BLaER1 treated with 17β-estradiol and CSF1 and Interleukin-3, amounts not matched to agents 10 nM and 100 nM (cell line): ENCODE measurements at regions not wholly inside any gene's neighbourhood (a gene's known extent, or its start where the extent isn't known, plus 50 kb on each side); places are given as distances from the start of the nearest gene placed in this dataset.

Experiments
- H3K27ac ChIP-seq, 11 experiments: shearing (Covaris generic); formaldehyde crosslinking; 2 replicates each; pipeline ENCODE4 v1.8.1; 2022
- H3K27me3 ChIP-seq, 11 experiments: shearing (Covaris generic); formaldehyde crosslinking; 2 replicates each; pipeline ENCODE4 v1.8.1; 2022
- H3K36me3 ChIP-seq, 11 experiments: shearing (Covaris generic); formaldehyde crosslinking; 2 replicates each; pipeline ENCODE4 v1.8.1; 2022
- H3K4me1 ChIP-seq, 10 experiments: shearing (Covaris generic); formaldehyde crosslinking; 2 replicates each; pipeline ENCODE4 v1.8.1; 2022
- H3K4me2 ChIP-seq, 11 experiments: shearing (Covaris generic); formaldehyde crosslinking; 2 replicates each; pipeline ENCODE4 v1.8.1; 2022
- H3K4me3 ChIP-seq, 10 experiments: shearing (Covaris generic); formaldehyde crosslinking; 2 replicates each; pipeline ENCODE4 v1.8.1; 2022
- H3K9ac ChIP-seq, 11 experiments: shearing (Covaris generic); formaldehyde crosslinking; 2 replicates each; pipeline ENCODE4 v1.8.1; 2022
- H3K9me3 ChIP-seq, 11 experiments: shearing (Covaris generic); formaldehyde crosslinking; replicated peaks in 1 of 11; 2 replicates each; pipeline ENCODE4 v1.8.1; 2022
- H4K20me1 ChIP-seq, 11 experiments: shearing (Covaris generic); formaldehyde crosslinking; 2 replicates each; pipeline ENCODE4 v1.8.1; 2022
- Cebpa-rat ChIP-seq, 11 experiments: shearing (Covaris generic); IDR thresholded peaks; 2 replicates each; pipeline ENCODE4 v1.8.1; 2022

DNA sequence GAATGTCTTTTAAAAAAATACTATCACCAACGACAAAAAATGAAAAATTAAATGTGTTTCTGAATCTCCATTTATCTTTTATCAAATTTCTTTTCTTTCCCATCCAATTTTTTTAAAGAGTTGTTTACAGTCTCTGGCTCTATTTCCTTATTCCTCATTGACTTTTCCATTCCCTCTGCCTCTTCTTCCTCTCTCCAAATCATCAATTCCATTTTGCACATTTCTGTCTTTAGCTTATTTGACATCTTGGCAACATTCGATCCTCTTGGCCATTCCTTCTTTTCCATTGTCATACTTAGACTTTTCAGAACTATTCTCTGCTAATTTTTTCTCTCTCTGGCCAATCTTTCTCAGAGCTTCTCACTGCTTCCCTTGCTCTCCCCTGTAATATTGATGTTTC lies 497.6 kb downstream of the PLPP3 start:
- H4K20me1 ChIP-seq, result no peaks in the 10 kb centered on the region
- no peak for TF ChIP-seq Cebpa-rat (IDR thresholded peaks at IDR 0.05)
- H3K36me3 ChIP-seq, result no peaks in the 10 kb centered on the region
- H3K9me3 ChIP-seq, result no peaks in the 10 kb centered on the region
- H3K27me3 ChIP-seq, result no peaks in the 10 kb centered on the region
- H3K4me3 ChIP-seq, result no peak overlapping the region
- no peak overlapping the region for H3K9ac ChIP-seq
- H3K4me1 ChIP-seq, result peaks cover 0 to 22% (median 4%) of the 10 kb centered on the region in 10 experiments; a peak in 9 of 20 replicates
- no peak overlapping the region for H3K4me2 ChIP-seq
- H3K27ac ChIP-seq, result no peak overlapping the region

DNA sequence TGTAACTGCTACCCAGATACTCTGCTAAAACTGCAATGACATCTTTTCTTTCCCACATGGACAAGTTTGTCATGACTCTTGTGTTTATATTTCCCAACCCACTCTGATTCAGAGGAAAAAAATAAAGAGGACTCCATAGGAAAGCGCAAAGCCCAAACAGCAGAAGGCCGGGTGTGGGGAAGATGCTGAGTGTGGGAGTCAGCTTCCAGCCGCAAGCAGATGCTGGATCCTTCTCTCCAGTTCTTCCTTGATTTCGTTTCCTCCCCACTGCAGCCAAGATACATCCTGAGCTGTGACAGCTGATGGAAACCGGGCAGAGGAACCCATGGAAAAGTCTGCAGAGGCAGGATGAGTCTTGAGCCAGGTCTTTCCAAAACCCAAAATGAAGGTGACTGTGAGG lies 498.2 kb downstream of the PLPP3 start:
- H3K4me2 ChIP-seq, result peak overlapping the region in 2 of 11 experiments; percentile 78 to 81; a peak in 4 of 22 replicates
- no peak overlapping the region for H3K27ac ChIP-seq
- H3K4me3 ChIP-seq, result no peak overlapping the region

DNA sequence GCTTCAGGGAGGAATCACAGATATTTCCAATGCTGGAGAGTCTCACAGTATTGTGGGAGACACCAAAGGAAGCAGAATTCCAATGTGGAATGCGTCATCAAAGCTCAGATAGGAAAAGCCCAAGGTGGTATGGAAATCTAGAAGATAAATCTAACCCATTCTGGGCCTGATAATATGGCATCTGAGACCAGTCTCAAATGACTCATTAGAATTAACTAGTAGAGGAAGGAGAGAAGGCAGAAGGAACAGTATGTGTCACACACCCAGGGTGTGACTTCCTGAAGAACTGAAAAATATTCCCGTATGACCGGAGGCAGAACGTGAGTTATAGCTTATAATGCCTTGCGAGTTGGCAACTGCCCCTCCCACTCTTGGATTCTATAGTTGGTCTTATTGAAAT lies 499.2 kb downstream of the PLPP3 start:
- Histone ChIP-seq H3K4me1 (peaks cover 0 to 22% (median 4%) of the 10 kb centered on the region in 10 experiments; a peak in 9 of 20 replicates), H3K4me2 (peak overlapping the region in 4 of 11 experiments; percentile 46 to 81 (median 70); a peak in 7 of 22 replicates), H3K27me3 (no peaks in the 10 kb centered on the region), H3K9me3 (no peaks in the 10 kb centered on the region), H3K4me3 (no peak overlapping the region), H4K20me1 (no peaks in the 10 kb centered on the region), H3K27ac (peak overlapping the region in 1 of 11 experiments; percentile 13; a peak in 2 of 22 replicates), H3K36me3 (no peaks in the 10 kb centered on the region), H3K9ac (no peak overlapping the region)
- no peak for TF ChIP-seq Cebpa-rat (IDR thresholded peaks at IDR 0.05)

More for the DNA sequence above, 498.2 kb downstream of the PLPP3 start:
- H3K36me3 ChIP-seq, result no peaks in the 10 kb centered on the region
- no peak overlapping the region for H3K9ac ChIP-seq
- H3K4me1 ChIP-seq, result peaks cover 0 to 22% (median 4%) of the 10 kb centered on the region in 10 experiments; a peak in 9 of 20 replicates
- H3K9me3 ChIP-seq, result no peaks in the 10 kb centered on the region
- H4K20me1 ChIP-seq, result no peaks in the 10 kb centered on the region
- no peaks in the 10 kb centered on the region for H3K27me3 ChIP-seq
- no peak for TF ChIP-seq Cebpa-rat (IDR thresholded peaks at IDR 0.05)

DNA sequence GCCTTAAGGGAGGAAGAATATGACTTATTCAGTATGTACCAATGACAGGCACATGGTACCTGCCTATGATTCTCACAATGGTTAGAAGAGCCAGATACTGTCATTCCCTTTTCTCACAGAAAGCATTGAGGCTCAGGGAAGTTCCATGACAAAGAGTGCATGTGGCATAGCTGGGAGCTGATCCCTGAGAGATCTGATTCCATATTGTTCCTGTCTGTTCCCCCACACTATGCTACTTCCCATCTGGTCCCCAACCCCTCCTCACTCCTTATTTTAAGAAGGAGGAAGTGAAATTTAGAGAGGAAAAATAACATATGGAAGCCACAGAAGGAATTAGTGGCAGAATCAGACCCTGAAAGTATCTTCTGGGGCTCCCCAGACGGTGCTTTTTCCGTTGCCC lies 500.0 kb downstream of the PLPP3 start:
- no peak for TF ChIP-seq Cebpa-rat (IDR thresholded peaks at IDR 0.05)
- no peaks in the 10 kb centered on the region for H3K27me3 ChIP-seq
- H4K20me1 ChIP-seq, result no peaks in the 10 kb centered on the region
- H3K4me1 ChIP-seq, result peaks cover 0 to 22% (median 4%) of the 10 kb centered on the region in 10 experiments; a peak in 9 of 20 replicates
- H3K4me2 ChIP-seq, result peak overlapping the region in 5 of 11 experiments; percentile 43 to 81 (median 63); a peak in 9 of 22 replicates
- no peak overlapping the region for H3K9ac ChIP-seq
- H3K36me3 ChIP-seq, result no peaks in the 10 kb centered on the region
- H3K27ac ChIP-seq, result peak overlapping the region in 1 of 11 experiments; percentile 13; a peak in 2 of 22 replicates
- H3K4me3 ChIP-seq, result no peak overlapping the region
- H3K9me3 ChIP-seq, result no peaks in the 10 kb centered on the region

DNA sequence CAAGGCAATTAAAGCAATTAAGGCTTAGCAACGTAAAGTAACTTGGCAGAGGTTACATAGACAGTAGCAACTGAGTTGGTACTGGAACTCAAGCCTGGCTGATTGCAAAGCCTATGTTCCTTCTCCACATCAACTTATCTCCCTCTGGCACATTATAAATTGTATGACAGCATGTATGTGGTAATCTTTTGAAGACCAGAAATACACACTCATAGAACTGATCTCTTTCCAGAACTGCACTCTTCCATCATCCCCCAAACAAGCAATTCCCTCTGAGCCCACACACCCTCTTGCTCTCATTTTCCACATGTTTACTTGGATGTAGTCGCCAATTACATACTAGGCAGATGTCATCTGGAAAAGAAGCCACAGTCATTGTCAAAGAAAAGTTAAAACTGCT lies 502.2 kb downstream of the PLPP3 start:
- H3K4me2 ChIP-seq, result no peak overlapping the region
- H3K9me3 ChIP-seq, result no peaks in the 10 kb centered on the region
- H3K27ac ChIP-seq, result no peak overlapping the region
- no peaks in the 10 kb centered on the region for H4K20me1 ChIP-seq
- H3K4me1 ChIP-seq, result peaks cover 0 to 22% (median 7%) of the 10 kb centered on the region in 10 experiments; a peak in 9 of 20 replicates
- H3K4me3 ChIP-seq, result no peak overlapping the region
- H3K9ac ChIP-seq, result no peak overlapping the region
- no peak for TF ChIP-seq Cebpa-rat (IDR thresholded peaks at IDR 0.05)
- no peaks in the 10 kb centered on the region for H3K27me3 ChIP-seq
- H3K36me3 ChIP-seq, result no peaks in the 10 kb centered on the region

DNA sequence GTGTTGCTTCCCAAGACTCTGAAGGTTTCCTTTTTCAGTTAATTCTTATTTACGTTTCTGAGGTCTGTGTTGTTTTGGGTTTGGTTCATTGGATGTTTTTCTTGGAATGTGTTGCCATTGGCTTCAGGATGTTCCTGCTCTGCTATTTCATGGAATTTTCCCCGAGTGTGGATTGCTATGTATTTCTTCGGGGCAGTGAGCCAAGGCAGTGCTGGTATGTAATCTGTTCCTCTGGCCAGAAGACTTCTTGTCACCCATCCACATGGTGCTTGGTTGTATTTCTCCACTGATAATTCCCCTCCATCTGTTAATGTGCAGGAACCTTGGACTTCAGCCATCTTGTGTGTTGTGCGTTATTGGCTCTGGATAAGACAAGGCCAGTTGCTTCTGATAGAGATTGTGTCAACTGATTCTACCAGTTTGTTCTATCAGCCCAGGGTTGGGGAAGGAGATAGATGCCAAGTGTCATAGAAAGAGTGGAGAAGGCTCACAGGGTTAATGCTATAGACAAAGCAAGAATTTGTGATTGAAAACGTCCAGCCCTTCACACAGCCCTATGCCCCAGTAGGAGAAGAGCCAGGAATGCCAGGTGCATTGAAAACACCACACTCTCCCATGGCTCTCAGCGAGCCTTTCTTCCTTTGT lies 505.2 kb downstream of the PLPP3 start:
- Histone ChIP-seq H3K4me2 (no peak overlapping the region), H3K4me3 (no peak overlapping the region), H4K20me1 (no peaks in the 10 kb centered on the region), H3K27me3 (no peaks in the 10 kb centered on the region), H3K4me1 (peaks cover 0 to 6% (median 0%) of the 10 kb centered on the region in 10 experiments; a peak in 4 of 20 replicates), H3K9me3 (no peaks in the 10 kb centered on the region), H3K27ac (no peak overlapping the region), H3K36me3 (no peaks in the 10 kb centered on the region), H3K9ac (no peak overlapping the region)
- no peak for TF ChIP-seq Cebpa-rat (IDR thresholded peaks at IDR 0.05)

DNA sequence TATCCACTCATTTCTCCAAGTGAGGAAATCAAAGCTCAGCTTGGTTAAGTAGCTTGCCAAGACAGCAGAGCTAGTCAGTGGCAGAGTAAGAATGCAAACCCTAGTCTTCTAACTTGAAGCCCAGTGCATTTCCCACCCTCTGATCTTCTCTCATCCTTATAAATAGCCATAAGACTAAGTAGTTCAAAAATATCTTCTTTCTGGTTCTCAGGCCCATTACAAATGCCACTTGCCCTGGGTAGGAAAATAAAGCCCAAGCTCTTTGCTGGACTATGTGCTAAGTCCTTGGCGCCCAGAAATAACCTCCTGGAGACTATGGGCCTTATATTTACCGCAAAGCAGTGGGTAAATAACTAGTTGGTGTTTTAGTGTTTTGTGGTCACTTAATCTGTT lies 505.8 kb downstream of the PLPP3 start:
- Histone ChIP-seq H3K4me1 (peaks cover 0 to 11% (median 0%) of the 10 kb centered on the region in 10 experiments; a peak in 5 of 20 replicates), H4K20me1 (no peaks in the 10 kb centered on the region), H3K4me2 (no peak overlapping the region; a peak in 1 of 22 replicates), H3K9ac (no peak overlapping the region), H3K36me3 (no peaks in the 10 kb centered on the region), H3K27me3 (no peaks in the 10 kb centered on the region), H3K27ac (no peak overlapping the region), H3K9me3 (no peaks in the 10 kb centered on the region), H3K4me3 (no peak overlapping the region)
- no peak for TF ChIP-seq Cebpa-rat (IDR thresholded peaks at IDR 0.05)

DNA sequence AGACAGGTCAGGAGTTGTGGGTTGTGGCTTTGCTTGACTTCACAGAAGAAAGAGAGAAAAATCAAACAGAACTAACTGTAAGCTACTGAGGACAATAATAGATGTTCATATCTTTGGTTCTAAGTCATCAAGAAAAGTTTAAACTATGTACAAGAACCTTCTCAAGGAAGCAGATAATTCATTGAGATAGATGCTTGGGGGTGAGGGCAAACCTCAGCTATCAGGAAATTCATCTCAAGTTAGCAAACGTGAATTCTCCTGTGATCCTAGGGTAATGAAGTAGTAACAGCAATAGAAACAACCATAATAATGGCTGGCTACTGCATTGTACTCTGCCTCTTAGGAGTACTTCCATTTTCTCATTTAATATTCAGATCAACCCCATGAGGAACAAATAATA lies 506.2 kb downstream of the PLPP3 start:
- no peaks in the 10 kb centered on the region for H3K27me3 ChIP-seq
- H3K27ac ChIP-seq, result no peak overlapping the region
- peaks cover 0 to 15% (median 0%) of the 10 kb centered on the region in 10 experiments; a peak in 5 of 20 replicates for H3K4me1 ChIP-seq
- no peaks in the 10 kb centered on the region for H3K36me3 ChIP-seq
- no peak overlapping the region for H3K9ac ChIP-seq
- no peaks in the 10 kb centered on the region for H3K9me3 ChIP-seq
- TF ChIP-seq Cebpa-rat (IDR thresholded peaks at IDR 0.05), result no peak
- H3K4me2 ChIP-seq, result peak overlapping the region in 1 of 11 experiments; percentile 10; a peak in 2 of 22 replicates
- no peak overlapping the region for H3K4me3 ChIP-seq
- H4K20me1 ChIP-seq, result no peaks in the 10 kb centered on the region

DNA sequence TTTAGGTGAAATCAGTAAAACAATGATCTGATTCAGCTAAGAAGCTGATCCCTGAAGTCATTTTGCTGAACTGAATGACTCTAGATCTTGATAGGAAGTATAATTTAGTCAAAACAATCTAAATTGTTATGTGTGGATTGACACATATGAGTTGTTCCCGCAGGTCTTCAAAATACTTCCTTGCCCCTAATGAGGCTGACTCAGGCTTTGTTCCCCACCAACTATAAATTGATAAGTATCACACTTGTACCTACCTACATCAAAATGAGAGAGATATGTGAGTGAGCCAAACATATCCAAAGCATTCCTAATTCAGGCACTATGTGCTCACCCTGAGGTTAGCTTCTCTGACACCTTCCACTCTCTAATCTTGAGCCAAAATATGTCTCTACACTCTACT lies 507.1 kb downstream of the PLPP3 start:
- no peaks in the 10 kb centered on the region for H3K36me3 ChIP-seq
- no peaks in the 10 kb centered on the region for H3K27me3 ChIP-seq
- H3K4me2 ChIP-seq, result no peak overlapping the region; a peak in 1 of 22 replicates
- H3K9ac ChIP-seq, result no peak overlapping the region
- no peak for TF ChIP-seq Cebpa-rat (IDR thresholded peaks at IDR 0.05)
- H4K20me1 ChIP-seq, result no peaks in the 10 kb centered on the region
- no peak overlapping the region for H3K4me3 ChIP-seq
- H3K4me1 ChIP-seq, result peaks cover 0 to 17% (median 0%) of the 10 kb centered on the region in 10 experiments; a peak in 5 of 20 replicates
- no peaks in the 10 kb centered on the region for H3K9me3 ChIP-seq
- no peak overlapping the region for H3K27ac ChIP-seq

DNA sequence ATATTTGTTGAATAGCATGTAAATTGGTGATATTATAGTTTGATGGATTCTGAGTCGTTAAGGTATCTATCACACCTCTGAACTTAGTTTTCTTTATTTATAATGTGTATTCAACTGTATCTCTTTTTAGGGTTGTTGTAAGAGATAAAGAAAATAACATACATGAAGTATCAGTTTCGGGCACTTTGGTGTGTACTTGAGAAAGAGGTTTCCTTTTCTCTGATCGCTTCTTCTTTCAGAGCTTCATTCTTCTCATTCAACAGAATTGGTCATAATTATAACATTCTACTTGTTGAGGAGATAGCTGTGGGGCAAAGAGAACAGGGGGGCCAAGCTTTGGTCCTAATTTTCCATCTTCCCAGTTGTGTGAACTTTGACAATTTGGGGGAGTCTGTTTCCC lies 508.0 kb downstream of the PLPP3 start:
- TF ChIP-seq Cebpa-rat (IDR thresholded peaks at IDR 0.05), result no peak
- no peak overlapping the region for H3K4me3 ChIP-seq
- H3K36me3 ChIP-seq, result no peaks in the 10 kb centered on the region
- no peaks in the 10 kb centered on the region for H3K9me3 ChIP-seq
- H3K4me2 ChIP-seq, result no peak overlapping the region
- no peak overlapping the region for H3K9ac ChIP-seq
- no peak overlapping the region for H3K27ac ChIP-seq
- peaks cover 0 to 17% (median 0%) of the 10 kb centered on the region in 10 experiments; a peak in 5 of 20 replicates for H3K4me1 ChIP-seq
- no peaks in the 10 kb centered on the region for H4K20me1 ChIP-seq
- no peaks in the 10 kb centered on the region for H3K27me3 ChIP-seq
